Left lobe of liver (tissue), 2 donors: ENCODE measurements at regions not wholly inside any gene's neighbourhood (a gene's known extent, or its start where the extent isn't known, plus 50 kb on each side); places are given as distances from the start of the nearest gene placed in this dataset.
A peak's percentile ranks its signal among the peaks of the same experiment; 100 is the strongest.

ENCODE experiments used
- ATAC-seq: fragments of 200-7000 bp; cut with Tn5 transposase; one replicate; pipeline ENCODE4 v1.9.1; 2020; ENCODE audit warnings: mild to moderate bottlenecking, moderate library complexity
- DNase-seq: peaks from one replicate; pipeline ENCODE4 v3.0.0-alpha.2; 2020; ENCODE audit warnings: low spot score
- donor health status: DM: no; HTN: no; CAD: no; lungs with moderate emphysema.
- donor health status: DM: no; HTN: yes; CAD: no.

- ATAC-seq (no peak), DNase-seq (no peak)
Observed at GRCh38 chr7:37504801-37505200, 56.1 kb upstream of the ELMO1 start.

DNA sequence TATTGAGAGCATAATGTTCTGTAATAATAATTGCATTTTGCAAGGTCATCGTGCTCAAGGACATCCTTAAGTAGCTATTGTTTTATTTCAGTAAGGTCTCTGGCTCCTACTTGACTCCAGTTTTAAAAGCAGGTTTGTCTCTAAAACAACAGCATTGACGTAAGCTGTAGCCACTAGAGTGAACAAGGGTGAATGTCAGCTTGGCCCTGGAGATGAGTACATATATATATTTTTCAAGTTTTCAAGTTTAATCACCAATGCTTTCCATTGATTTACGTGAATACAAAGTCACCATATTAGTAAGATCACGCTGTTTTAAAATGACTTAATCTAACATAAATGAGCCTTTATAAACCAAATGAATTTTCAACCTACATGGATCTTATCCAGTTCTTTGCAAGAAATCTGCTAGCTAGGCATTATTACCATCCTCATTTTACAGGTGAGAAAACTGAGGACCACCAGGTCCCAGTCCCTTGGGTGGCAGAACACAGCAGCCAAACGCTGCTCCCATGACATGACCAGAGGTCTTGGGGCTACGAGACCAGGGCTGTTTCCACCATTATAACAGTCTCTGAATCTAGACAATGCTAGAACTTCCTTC is 57.2 kb upstream of the ELMO1 start:
- no peak for DNase-seq
- no peak for ATAC-seq

DNA sequence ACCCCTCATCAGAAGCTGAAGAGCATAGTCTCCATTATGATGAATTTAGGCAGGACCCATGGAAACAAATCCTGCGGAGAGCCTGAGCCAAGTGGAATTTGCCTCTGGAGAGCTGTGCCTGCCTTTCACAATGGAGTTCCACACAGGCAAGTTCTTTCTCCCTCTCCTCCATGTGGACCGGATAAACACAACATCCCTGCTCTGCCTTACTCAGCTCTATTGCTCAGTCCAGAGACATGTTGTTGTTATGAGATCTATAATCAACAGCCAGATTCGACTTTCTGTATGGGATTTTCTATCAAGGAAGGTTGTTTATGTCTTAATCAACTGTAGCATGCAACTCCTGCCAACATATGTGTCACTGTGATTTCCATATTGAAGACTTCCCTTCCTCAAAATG is 59.5 kb upstream of the ELMO1 start:
- DNase-seq = peak; percentile 51

GRCh38 chr7:37510043-37510634 is 61.5 kb upstream of the ELMO1 start:
- ATAC-seq (peak; percentile 77), DNase-seq (no peak)

More for the DNA sequence above, 59.5 kb upstream of the ELMO1 start:
- ATAC-seq = peak; percentile 95

- DNase-seq (no peak), ATAC-seq (peak; percentile 38)
Observed at GRCh38 chr7:37511915-37512314, 63.3 kb upstream of the ELMO1 start.

GRCh38 chr7:37514497-37514896 is 65.8 kb upstream of the ELMO1 start:
- ATAC-seq (no peak), DNase-seq (no peak)

DNA sequence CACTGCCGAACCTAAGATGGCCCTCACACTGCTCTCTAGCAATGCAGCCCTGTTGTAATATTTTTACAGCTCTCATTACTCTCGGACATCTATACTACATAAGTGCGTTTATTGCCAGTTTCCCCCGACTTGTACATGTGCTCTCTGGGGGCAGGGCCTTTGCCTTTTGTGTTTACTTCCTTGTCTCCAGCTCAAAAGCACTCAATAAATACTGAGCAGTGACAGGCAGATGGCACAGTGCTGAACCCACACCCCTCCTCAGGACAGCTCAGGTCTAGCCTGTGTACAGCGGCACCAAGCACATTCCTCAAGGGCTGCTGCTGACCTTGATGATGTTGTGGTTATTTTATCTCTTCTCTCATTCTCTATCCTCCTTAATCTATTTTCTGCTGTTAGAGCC is 68.0 kb upstream of the ELMO1 start:
- ATAC-seq (no peak), DNase-seq (no peak)

GRCh38 chr7:37518266-37518665 is 69.6 kb upstream of the ELMO1 start:
- no peak for DNase-seq
- ATAC-seq = no peak

DNA sequence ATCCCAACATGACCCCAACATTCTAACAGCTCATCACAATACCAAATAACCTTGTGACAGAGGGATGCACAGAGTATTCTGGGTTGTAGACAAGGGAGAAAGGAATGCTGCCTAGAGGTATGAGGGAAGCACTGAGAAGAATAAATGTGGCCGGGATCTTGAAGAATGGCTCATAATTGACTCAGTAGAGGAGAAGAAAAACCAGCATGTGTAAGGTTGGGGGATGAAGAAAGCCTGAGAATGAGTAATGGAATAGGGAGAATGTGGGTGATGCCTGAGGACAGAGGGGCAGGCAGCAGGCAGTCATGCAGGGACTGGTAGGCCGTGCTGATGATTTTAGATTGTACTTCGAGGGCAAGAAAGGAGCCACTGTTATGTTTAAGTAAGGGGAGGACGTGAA is 75.4 kb upstream of the ELMO1 start:
- DNase-seq (no peak), ATAC-seq (no peak)

DNA sequence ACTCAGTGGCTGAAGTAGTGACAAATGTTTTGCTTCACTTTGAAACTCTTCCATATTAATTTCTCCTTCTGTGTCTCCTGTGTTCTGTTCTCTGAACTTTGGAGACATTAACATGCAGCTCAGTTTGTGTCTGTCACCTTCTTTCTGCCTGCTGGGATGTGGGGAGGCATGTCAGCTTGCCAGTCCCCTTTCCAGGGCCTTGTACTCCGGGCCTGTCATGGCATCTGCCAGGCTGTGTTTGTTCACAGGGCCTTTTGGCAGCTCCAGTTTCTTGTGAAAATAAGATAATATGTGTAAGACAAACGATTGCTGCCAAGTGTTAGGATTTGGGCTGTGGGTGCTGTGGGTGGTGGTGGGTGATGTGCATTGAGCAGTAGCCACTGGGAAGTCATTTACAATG is 76.1 kb upstream of the ELMO1 start:
- DNase-seq (no peak), ATAC-seq (no peak)

DNA sequence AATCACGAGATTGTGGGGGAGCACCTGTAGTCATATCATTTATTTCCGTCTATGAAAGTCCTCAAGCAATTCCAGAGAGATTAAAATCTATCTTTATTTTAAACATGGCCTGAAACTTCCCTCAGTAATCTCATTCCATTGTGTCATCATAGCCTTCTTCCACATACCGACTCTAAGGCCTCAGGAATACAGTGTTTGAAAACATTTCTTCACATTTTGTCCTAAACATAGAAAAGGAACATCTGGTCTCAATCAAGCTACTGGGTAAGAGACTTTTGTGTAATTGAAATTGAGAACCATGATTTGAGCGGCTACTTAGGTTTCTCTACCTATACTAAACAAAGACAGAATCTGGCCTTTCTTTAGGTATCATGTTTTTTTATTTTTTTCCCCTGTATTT is 78.0 kb upstream of the ELMO1 start:
- ATAC-seq = no peak
- DNase-seq = no peak

GRCh38 chr7:37527109-37527508 is 78.4 kb upstream of the ELMO1 start:
- ATAC-seq = peak; percentile 99
- DNase-seq = peak; percentile 54

GRCh38 chr7:37531225-37531624 is 82.6 kb upstream of the ELMO1 start:
- no peak for ATAC-seq
- DNase-seq = no peak

DNA sequence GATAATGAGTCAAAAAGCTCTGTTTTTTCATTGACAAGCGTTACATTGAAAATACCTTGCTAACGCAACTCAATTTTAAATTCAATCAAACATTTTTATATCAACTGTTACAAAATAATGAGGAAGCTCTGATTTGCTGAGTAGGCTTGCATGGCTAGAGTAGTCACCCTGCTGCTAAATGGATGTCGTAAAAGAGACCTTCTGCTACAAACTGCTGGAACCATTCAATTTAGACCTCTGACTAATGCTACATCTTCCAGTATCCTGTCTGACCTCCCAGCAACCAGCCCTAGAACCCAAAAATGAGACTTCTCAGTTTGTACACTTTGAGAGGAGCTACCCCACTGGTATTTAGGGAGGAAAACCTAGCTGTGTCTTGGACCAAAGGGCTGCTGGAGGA is 84.0 kb upstream of the ELMO1 start:
- ATAC-seq = no peak
- no peak for DNase-seq

- DNase-seq (no peak), ATAC-seq (no peak)
Observed at GRCh38 chr7:37534893-37535610, 86.4 kb upstream of the ELMO1 start.

- no peak for DNase-seq
- no peak for ATAC-seq
Observed at GRCh38 chr7:37535841-37536240, 87.2 kb upstream of the ELMO1 start.

GRCh38 chr7:37536706-37537105 is 88.0 kb upstream of the ELMO1 start:
- no peak for DNase-seq
- no peak for ATAC-seq

DNA sequence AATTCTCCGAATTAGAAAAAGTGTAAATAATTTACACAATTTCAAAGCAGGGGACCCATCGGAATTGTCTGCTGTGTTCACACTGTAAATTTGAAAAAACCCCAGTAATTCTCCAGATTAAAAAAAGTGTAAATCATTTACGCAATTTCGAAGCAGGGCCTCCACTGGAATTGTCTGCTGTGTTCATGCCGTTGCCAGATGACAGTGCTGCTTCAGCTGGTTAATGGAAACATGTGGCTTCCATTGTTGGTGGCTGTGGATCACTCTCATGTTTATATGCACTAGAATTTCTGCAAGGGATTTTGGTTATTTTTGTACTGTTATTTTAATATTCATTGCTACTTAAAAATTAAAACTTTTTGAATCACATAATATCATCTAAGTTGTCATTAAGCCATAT is 88.8 kb upstream of the ELMO1 start:
- DNase-seq (no peak), ATAC-seq (no peak)

DNA sequence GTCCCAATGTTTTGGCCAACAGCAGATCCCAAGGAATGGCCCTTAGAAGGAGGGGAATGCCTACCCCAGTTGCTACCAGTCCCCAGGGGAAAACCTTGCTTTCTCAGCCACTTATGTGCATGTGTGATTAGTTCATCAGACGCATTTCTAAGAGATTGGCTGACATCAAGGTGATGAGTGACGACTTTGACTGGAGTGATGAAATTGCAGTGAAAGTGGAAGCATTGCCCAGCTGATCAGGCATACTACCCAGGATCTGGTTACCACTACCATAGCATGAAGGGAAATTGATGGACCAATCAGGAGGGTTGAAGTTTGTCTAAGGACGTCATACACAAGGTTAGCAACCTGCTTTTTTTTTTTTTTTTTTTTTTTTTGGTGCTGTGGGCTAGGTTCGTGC is 90.3 kb upstream of the ELMO1 start:
- no peak for DNase-seq
- no peak for ATAC-seq

DNA sequence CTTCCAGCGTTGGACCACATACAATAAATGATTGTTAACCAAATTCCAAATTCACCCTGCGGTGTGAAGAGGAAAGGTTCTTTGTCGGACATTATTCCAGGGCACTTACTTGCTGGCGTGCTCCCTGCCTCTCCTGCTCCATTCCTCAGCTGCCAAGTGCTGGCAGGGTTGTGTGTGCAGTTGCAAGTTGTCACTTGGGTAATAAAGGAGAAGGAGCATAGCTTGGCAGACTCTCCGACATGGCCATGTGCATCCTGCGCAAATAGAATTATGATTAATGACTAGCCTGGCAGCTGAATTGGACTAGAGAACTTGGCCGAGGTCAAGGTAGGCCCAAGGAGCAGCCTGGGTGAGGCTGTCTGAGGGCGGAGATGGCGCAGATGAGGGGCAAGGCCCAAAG is 92.3 kb upstream of the ELMO1 start:
- ATAC-seq (no peak), DNase-seq (no peak)

GRCh38 chr7:37541810-37542443 is 93.3 kb upstream of the ELMO1 start:
- no peak for ATAC-seq
- no peak for DNase-seq
